Stimulated activated CD8-positive, alpha-beta memory T cell treated with anti-CD3 and anti-CD28 coated beads, Interleukin-7, amount 100 ng/mL, for 48 hours (primary cell): ENCODE measurements at regions not wholly inside any gene's neighbourhood (a gene's known extent, or its start where the extent isn't known, plus 50 kb on each side); places are given as distances from the start of the nearest gene placed in this dataset.
"Not testable (repeated sequence)": the region's sequence is repeated elsewhere in the genome, so short reads cannot be mapped to it uniquely, and the experiment has no call there.

Experiments
- DNase-seq, 2 donors: peaks; one replicate each; pipeline ENCODE4 v3.0.0-alpha.2; 2020; ENCODE audit warnings: low read depth in 1 of 2; ENCODE audit errors: extremely low read depth in 1 of 2

GRCh38 chr3:193800138-193801043, 207.4 kb downstream of the OPA1 start:
- no peak for DNase-seq

DNA sequence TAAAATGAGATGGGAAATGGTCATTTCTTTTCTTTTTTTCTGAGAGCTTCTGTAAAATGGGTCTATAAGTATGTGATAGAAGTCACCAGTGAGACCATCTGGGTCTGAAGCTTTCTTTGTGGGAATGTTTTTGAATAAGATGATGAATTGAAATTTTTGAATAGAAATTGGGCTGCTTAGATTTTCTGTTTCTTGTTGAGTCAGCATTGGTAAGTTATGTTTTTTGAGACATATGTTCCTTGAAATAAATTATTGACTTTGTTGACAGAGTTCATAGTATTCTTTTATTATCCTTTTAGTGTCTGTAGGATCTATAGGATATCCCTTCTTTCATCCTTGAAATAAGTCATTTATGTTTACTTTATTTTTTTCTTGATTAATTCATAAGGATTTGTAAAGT, 208.1 kb downstream of the OPA1 start:
- DNase-seq, result no peak

GRCh38 chr3:193803288-193803687, 210.3 kb downstream of the OPA1 start:
- DNase-seq, result no peak

- DNase-seq, result no peak
Measured at GRCh38 chr3:193805448-193805847, 212.4 kb downstream of the OPA1 start.

GRCh38 chr3:193808317-193808716, 215.3 kb downstream of the OPA1 start:
- no peak for DNase-seq

DNA sequence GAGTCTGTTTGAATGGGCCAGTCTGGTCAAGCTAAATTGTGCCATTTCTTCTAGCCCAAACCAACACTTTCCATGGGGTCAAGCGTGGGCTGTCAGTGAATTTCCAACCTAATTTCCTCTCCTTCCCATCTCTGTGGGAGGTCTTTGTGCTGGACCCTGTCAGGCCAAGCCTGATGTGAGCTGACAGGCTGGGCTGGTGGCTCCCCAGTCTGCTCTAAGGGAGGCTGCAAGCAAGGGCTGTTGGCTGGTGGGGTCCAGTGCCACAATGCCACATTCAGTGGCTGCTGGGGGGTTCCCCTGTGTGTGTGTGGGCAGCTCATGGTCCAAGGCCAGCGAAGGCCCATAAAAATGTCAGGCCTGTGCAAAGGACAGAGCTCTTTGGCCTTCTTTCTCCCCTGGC, 216.1 kb downstream of the OPA1 start:
- no peak for DNase-seq

DNA sequence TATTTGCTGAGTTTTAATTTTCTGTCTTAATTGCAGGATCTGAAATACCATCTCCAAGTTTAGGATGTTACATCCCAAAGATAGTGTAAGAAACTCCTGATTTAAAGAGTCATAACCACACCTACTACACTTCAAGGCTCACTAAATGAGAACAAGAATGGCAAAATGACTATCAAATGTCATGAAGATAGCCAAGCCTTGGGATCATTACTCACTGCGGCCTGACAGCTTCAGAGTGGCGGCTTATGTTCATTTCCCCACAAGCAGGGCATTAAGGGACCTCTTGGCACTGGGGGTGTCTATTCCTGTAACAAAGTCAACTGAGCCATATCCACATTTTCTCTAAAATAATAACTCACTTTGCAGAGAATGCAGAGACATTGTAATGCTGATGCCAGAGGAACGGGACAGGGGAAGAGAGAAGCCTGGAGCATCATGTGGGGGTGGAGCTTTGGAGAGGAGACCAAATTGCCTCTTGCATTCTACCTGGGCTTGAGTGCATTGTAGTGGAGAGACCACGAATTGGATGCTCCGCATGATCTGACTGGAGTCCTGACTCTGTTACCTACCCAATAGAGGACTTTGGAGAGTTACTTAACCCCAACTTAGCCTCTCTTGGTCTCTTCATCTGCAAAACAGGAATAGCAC, 219.2 kb downstream of the OPA1 start:
- DNase-seq, result no peak

DNA sequence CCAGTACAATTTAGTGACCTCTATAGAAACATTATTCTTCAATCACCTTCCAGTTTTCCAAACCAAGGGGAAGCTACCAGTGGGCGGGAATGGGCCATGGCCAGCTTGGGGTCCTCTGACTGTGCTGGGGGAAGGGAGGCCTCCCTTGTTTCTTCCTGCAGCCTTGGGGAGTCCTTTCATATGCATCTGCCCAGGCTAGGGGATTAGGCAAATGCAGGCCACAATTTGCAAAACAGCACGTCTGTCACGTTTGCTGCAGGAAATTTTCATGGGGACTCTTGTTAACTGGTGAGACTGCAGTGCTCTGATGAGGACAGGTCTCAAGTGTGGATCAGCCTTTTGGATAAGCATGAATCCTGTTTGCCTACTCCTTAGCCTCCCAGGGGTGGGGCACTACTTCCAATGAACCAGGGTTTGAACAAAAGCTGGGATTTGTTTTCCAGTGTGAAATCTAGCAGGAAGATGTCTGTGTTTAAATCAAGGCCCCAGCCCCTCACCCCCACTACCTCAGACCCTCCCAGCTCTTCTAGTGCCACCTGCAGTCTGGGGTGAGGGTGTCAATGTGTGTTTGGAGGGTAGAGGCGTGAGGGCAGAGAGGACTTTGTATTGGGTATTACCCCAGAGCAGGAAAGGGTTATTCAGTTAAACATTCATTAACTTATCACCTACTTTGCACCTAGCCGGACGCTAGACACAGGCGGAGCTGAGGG, 219.9 kb downstream of the OPA1 start:
- DNase-seq, result no peak

- no peak for DNase-seq
Measured at GRCh38 chr3:193813501-193813830, 220.5 kb downstream of the OPA1 start.

DNA sequence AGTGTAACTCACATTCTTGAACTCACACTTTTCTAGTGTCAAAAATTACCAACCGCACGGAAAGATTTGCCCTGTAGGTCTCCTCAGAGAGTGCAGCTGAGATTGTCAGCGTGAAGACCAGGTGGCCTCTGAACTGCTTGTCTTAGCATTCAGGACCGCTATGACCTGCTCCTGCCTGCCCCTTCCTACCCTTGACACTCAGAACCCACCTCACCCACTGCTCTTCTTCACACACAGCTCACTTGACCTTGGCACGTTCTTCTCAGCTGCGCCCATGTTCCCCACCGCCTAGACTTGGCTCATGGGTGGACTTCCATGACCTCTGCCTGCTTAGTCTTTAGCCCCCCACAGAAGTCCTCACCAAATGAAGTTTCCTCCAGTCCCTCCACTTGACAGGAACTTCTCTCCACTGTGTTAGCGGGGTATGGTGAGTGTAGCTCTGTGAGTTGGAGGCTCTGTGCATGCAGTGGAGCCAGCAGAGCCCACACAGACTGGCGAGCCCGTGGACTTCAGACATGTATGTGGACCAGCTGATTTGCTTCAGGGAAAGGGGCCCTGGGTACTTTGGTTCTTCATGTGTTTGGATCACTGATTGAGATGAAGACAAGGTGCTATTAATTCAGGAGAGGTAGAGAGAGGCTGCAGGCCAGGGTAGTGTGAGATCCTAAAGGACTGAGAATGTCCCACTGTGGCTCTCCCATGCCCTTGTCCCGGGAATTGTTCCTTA, 221.3 kb downstream of the OPA1 start:
- no peak for DNase-seq

DNA sequence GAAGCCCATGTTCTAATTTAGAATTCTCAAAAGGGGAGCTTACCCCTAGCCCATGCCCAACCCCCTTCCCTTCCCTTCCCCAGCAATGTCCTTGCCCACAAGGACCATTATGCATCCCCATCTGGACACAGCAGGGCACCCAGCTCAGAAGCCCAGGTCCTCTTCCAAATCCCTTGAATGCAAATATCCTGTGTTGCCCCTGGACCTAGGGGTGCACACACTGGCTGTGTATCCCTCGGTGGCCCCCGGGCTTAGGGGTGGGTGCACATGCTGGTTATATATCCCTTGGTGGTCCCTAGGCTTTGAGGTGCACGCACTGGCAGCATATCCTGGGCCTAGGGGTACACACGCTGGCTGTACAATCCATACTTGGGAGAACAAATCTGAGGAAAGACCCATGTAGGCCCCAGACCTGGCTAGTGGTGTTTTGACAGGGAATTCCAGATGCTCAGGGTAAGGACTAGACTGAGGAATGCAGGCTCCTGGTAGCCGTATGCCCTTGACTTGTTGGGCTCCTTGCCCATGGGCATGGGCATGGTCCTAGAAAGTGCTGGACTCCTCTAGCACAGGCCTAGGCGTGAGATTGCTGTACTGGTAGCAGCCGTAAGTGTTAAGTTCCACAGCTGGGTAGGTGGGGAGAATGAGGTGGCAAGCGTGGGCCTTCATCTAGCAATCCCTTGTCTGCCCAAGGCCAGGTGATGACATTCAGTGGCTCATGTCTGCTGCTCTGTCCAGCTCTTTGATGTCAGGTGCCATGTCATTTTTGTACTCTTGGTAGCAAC, 222.4 kb downstream of the OPA1 start:
- DNase-seq, result no peak

GRCh38 chr3:193816028-193816395, 223.0 kb downstream of the OPA1 start:
- no peak for DNase-seq

DNA sequence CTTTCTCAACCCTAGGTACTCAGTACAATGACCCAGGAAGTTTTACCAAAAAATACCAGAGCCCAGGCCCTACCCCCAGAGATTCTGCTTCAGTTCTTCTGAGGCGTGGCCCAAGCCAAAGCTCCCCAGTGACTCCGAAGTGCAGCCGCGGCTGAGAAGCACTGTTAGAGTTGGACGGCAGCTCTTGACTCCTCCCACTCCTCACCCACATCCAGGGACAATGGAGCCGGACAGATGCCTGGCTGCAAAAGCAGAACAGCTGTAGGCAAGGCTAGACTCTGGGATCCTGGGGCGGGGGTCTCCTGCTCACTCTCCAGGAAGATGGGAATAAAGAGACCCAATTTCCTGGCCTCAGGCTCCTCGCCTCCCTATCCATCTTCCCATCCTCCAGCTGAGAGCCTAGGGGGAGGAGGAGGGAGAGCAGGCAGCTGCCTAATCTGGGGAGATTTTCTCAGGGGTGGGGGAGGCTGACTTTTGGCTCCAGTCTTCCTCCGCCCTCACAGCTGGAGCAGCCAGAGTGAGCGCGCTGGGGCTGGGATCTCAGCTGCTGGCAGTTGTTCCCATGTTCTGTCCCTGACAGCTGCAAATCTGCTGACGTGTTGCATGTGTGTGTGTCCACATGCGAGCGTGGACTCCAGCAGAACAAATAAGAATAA, 223.8 kb downstream of the OPA1 start:
- no peak for DNase-seq

DNA sequence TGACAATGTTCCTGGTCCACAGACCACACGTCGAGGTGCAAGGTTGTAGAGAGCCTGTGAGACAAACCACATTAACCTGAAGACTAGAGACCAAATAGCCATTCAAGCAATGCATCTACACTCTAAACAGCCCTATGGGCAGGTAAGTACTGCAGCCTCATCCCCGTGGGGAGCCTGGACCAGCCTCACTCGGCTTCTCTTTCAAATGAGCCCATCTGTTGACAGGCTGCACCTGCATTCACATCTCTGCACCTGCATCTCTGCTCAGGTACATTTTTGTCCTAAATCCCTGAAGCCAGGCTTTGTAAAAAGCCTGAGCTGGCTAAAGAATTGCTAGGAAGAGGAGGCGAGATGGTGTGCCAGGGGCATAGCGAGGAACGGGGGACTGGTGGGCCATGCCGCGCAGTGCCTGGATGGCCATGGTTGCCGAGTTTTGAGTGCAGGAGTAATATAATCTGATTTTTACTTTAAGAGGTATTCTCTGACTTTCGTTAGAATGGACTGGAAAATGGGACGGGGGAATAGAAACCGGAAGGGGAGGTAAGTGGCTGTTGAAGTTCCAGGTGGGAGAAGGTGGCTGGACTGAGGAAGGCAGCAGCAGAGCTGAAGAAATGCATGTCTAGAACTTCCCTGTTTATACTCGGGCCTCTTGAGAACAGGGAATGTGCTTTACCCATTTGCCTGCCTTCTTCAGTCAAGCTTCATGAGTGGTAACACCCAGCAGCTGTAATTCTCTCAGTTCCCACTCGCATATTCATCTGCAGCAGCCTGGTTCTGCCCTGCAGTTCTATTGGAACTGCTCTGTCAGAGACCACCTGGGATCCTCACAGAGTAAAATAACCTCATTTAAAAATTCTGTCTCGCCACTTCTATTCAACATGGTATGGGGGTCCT, 226.4 kb downstream of the OPA1 start:
- no peak for DNase-seq

DNA sequence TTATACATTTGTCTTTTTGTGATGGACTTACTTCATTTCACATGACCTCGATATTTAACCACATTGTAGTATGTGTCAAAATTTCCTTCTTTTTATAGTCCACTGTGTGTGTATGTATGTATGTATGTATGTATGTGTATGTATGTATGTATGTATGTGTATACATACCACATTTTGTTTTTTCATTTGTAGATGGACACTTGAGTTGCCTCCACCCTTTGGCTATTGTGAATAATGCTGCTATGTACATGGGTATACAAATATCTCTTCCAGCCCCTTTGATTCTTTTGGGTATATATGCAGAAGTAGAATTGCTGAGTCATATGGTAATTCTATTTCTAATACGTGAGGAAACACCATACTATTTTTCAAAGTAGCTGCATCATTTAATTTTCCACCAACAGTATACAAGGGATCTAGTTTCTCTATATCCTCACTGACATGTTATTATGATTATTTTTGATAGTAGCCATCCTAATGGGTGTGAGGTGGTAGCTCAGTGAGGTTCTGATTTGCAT, 228.2 kb downstream of the OPA1 start:
- no peak for DNase-seq

GRCh38 chr3:193822492-193823212, 229.6 kb downstream of the OPA1 start:
- DNase-seq, result no peak

- not testable (repeated sequence) for DNase-seq
Measured at GRCh38 chr3:193823213-193823605, 230.2 kb downstream of the OPA1 start.

DNA sequence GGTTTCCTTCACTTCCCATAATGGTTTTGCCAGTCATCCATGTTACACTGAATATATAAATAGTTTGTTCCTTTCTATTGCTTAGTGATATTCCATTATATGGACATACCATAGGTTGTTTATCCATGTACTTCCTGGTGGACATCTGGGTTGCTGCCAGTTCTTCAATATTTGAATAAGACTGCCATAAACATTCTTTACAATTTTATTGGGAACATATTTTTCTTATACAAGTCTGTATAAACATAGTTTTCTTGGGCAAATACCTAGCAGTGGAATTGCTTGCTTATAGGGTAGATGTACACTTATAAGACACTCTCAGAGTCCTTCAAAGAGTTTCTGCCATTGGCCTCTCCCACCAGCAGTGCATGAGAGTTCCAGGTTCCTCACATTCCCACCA, 231.4 kb downstream of the OPA1 start:
- no peak for DNase-seq
